PC-3 (cell line): ENCODE measurements at regions not wholly inside any gene's neighbourhood (a gene's known extent, or its start where the extent isn't known, plus 50 kb on each side); places are given as distances from the start of the nearest gene placed in this dataset.

ENCODE experiments used
- ATAC-seq: fragments of 200-7000 bp; cut with Tn5 transposase; 2 replicates; pipeline ENCODE4 v1.9.1; 2020; ENCODE audit warnings: mild to moderate bottlenecking, moderate library complexity
- BruUV-seq: library from RNA; stranded (reverse); fragments of 400-500 nt; replicated peaks from 2 replicates; lab custom pipeline; 2021; lab: Mats Ljungman, UMichigan
- CTCF ChIA-PET: fragments of 300-600 bp; sonication (Branson Sonifier 250); formaldehyde crosslinking; loops from one replicate; lab custom pipeline; 2022; ENCODE audit warnings: antibody characterized with exemption; lab: Charles Lee
- POLR2A ChIA-PET: fragments of 300-600 bp; sonication (Branson Sonifier 250); formaldehyde crosslinking; loops from one replicate; lab custom pipeline; 2022; ENCODE audit warnings: antibody characterized with exemption; ENCODE audit not compliant: unreplicated experiment; lab: Charles Lee
- DNase-seq: peaks from one replicate; pipeline ENCODE4 v3.0.0-alpha.2; 2015
- H2AFZ ChIP-seq: fragments of 300-600 bp; sonication (generic); 2 replicates; pipeline ENCODE4 v1.6.0; 2016; ENCODE audit warnings: antibody characterized with exemption, low read length
- H3F3A ChIP-seq: fragments of 300-600 bp; sonication (generic); one replicate; pipeline ENCODE4 v1.6.0; 2017; ENCODE audit warnings: antibody characterized with exemption, low read length, control low read depth, mild to moderate bottlenecking; ENCODE audit not compliant: unreplicated experiment
- H3K27ac ChIP-seq: fragments of 300-600 bp; sonication (generic); 2 replicates; pipeline ENCODE4 v1.5.1; 2016; ENCODE audit warnings: mild to moderate bottlenecking, low read length
- H3K27me3 ChIP-seq: fragments of 300-600 bp; sonication (generic); 2 replicates; pipeline ENCODE4 v1.6.1; 2016; ENCODE audit warnings: low read length, mixed read lengths
- H3K36me3 ChIP-seq: fragments of 300-600 bp; sonication (generic); 2 replicates; pipeline ENCODE4 v1.6.1; 2016; ENCODE audit warnings: low read depth, mixed run types, low read length, mixed read lengths
- H3K4me1 ChIP-seq: fragments of 300-600 bp; sonication (generic); 2 replicates; pipeline ENCODE4 v1.5.1; 2016; ENCODE audit warnings: low read length; ENCODE audit not compliant: insufficient read depth
- H3K4me2 ChIP-seq: fragments of 300-600 bp; sonication (generic); 2 replicates; pipeline ENCODE4 v1.6.0; 2016; ENCODE audit warnings: low read length
- H3K4me3 ChIP-seq: fragments of 300-600 bp; sonication (generic); 2 replicates; pipeline ENCODE4 v1.5.1; 2016; ENCODE audit warnings: mild to moderate bottlenecking, low read length, mixed read lengths
- H3K79me2 ChIP-seq: fragments of 300-600 bp; sonication (generic); 2 replicates; pipeline ENCODE4 v1.6.1; 2017; ENCODE audit warnings: low read length, mixed read lengths
- H3K9ac ChIP-seq: fragments of 300-600 bp; sonication (generic); 2 replicates; pipeline ENCODE4 v1.6.0; 2016; ENCODE audit warnings: mild to moderate bottlenecking, low read length
- H3K9me2 ChIP-seq: fragments of 300-600 bp; sonication (generic); replicated peaks from 2 replicates; pipeline ENCODE4 v1.6.1; 2016; ENCODE audit warnings: mixed run types, low read length, mixed read lengths
- H3K9me3 ChIP-seq: fragments of 300-600 bp; sonication (generic); 2 replicates; pipeline ENCODE4 v1.6.1; 2016; ENCODE audit warnings: low read length, mixed read lengths
- H4K20me1 ChIP-seq: fragments of 300-600 bp; sonication (generic); 2 replicates; pipeline ENCODE4 v1.6.1; 2016; ENCODE audit warnings: low read length, mixed read lengths
- EZH2 ChIP-seq: fragments of 300-600 bp; sonication (generic); IDR thresholded peaks from one replicate; pipeline ENCODE4 v1.6.1; 2017; ENCODE audit warnings: antibody characterized with exemption, mild to moderate bottlenecking, low read length; ENCODE audit not compliant: unreplicated experiment
- EZH2phosphoT487 ChIP-seq: fragments of 300-600 bp; sonication (generic); IDR thresholded peaks from 2 replicates; pipeline ENCODE4 v1.6.1; 2018; ENCODE audit warnings: mild to moderate bottlenecking, antibody characterized with exemption, low read length, borderline replicate concordance
- intact Hi-C: fragments of 100-400 bp; cut with micrococcal nuclease; formaldehyde crosslinking; loops from 2 replicates; pipeline ENCODE4 v1.9.0; 2023
- TF ChIP-seq, protein P1 (sequence below): fragments of 300-600 bp; sonication (generic); conservative IDR thresholded peaks from 2 replicates; pipeline ENCODE4 v1.5.1; 2017; ENCODE audit warnings: antibody characterized with exemption, low read depth, mild to moderate bottlenecking, low read length

DNA sequence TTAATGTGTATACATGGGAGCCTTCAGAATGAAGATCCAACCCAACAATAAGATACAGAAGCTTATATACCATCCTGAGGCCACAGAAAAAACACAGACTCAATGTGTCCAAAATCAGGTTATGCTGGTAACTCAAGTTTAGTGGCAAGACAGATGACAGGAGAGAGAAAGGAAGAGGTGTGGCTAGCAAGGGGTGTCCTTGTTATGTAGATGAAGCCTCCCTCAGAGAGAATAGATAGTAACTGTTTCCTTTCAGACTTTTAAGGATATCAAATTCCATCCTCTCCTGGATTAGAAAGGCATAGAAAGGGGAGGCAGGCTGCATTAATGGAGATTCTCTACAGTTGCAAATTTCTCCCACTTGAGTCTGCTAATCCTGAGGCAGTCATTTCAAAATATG lies 447.4 kb downstream of the GABRB3 start:
- H3K27ac ChIP-seq, result no peak overlapping the region
- H3K4me3 ChIP-seq, result no peak overlapping the region
- ChIA-PET CTCF (no interaction called here), POLR2A (no interaction called here)
- no peaks in the 10 kb centered on the region for H3K36me3 ChIP-seq
- H3K9me2 ChIP-seq, result no peaks in the 10 kb centered on the region
- no peak overlapping the region for H2AFZ ChIP-seq
- H3F3A ChIP-seq, result no peaks in the 10 kb centered on the region
- TF ChIP-seq EZH2phosphoT487 (no peak), EZH2 (no peak)
- BruUV-seq, result no TSS peak
- H4K20me1 ChIP-seq, result no peaks in the 10 kb centered on the region
- 0 out of 2 replicates have a peak, but pooled peaks cover 6% of the 10 kb centered on the region for H3K9me3 ChIP-seq
- ATAC-seq (no peak), DNase-seq (no peak)
- no peaks in the 10 kb centered on the region for H3K79me2 ChIP-seq
- intact Hi-C loops, result no loop called here
- no peaks in the 10 kb centered on the region for H3K4me1 ChIP-seq
- no peak overlapping the region for H3K4me2 ChIP-seq
- H3K27me3 ChIP-seq, result no peaks in the 10 kb centered on the region
- H3K9ac ChIP-seq, result no peak overlapping the region

DNA sequence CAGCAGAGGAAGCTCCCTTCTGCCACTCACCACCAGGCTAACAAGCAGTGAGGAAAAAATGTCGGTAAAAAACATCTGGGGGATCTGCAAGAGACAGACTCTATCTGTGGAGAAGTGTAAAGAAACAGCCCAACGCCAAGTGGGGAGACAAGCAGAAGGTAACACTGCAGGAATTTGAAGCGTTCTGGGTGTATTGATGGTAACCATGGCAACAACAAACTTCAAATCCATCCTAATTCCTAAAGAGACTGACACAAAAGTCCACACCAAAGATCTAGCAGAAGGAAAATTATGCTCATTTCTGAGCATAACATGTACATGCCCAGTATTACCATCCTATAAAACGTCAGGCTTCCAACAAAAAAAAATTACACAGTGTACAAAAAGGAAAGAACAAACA lies 449.3 kb downstream of the GABRB3 start:
- no peak for DNase-seq
- intact Hi-C loops, result no loop called here
- no peaks in the 10 kb centered on the region for H3F3A ChIP-seq
- H3K79me2 ChIP-seq, result no peaks in the 10 kb centered on the region
- H3K9ac ChIP-seq, result no peak overlapping the region
- ChIA-PET CTCF (no interaction called here), POLR2A (no interaction called here)
- no peak overlapping the region for H3K27ac ChIP-seq
- TF ChIP-seq, protein P1, sequence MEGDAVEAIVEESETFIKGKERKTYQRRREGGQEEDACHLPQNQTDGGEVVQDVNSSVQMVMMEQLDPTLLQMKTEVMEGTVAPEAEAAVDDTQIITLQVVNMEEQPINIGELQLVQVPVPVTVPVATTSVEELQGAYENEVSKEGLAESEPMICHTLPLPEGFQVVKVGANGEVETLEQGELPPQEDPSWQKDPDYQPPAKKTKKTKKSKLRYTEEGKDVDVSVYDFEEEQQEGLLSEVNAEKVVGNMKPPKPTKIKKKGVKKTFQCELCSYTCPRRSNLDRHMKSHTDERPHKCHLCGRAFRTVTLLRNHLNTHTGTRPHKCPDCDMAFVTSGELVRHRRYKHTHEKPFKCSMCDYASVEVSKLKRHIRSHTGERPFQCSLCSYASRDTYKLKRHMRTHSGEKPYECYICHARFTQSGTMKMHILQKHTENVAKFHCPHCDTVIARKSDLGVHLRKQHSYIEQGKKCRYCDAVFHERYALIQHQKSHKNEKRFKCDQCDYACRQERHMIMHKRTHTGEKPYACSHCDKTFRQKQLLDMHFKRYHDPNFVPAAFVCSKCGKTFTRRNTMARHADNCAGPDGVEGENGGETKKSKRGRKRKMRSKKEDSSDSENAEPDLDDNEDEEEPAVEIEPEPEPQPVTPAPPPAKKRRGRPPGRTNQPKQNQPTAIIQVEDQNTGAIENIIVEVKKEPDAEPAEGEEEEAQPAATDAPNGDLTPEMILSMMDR, result no peak
- TF ChIP-seq EZH2, result no peak
- no peak for TF ChIP-seq EZH2phosphoT487
- H3K9me2 ChIP-seq, result no peaks in the 10 kb centered on the region
- no peak overlapping the region for H3K4me3 ChIP-seq
- no peaks in the 10 kb centered on the region for H3K27me3 ChIP-seq
- H3K36me3 ChIP-seq, result no peaks in the 10 kb centered on the region
- no peak for ATAC-seq
- no peaks in the 10 kb centered on the region for H4K20me1 ChIP-seq
- H3K9me3 ChIP-seq, result 0 out of 2 replicates have a peak, but pooled peaks cover 6% of the 10 kb centered on the region
- no peaks in the 10 kb centered on the region for H3K4me1 ChIP-seq
- H2AFZ ChIP-seq, result no peak overlapping the region
- no peak overlapping the region for H3K4me2 ChIP-seq
- BruUV-seq, result no TSS peak

DNA sequence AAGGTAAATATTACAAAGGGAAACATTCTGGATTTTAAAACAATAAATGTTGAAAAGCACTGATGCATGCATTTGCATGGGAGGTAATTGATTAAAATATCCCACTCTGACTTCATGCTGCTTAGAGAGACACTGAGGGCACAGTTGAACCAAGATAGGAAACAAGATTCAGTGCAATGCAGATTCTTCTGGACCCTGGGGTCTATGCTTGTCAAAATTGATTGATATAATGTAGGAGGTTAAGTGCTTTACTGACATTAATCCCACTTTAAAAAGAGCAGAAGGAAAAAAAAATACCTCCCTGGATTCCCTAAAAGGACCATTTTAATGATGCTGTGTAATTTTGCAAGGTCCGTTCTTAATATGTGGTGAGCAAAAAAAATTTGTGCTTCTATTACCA lies 454.2 kb downstream of the GABRB3 start:
- no TSS peak for BruUV-seq
- CTCF ChIA-PET, result no interaction called here
- Histone ChIP-seq H3K4me2 (no peak overlapping the region), H3K9me2 (no peaks in the 10 kb centered on the region), H3K79me2 (no peaks in the 10 kb centered on the region), H3K4me1 (no peaks in the 10 kb centered on the region), H3K27ac (no peak overlapping the region), H3K9me3 (peaks cover 4% of the 10 kb centered on the region; the same call in 1 of the 2 replicates), H3K27me3 (no peaks in the 10 kb centered on the region), H3K4me3 (no peak overlapping the region), H3K36me3 (no peaks in the 10 kb centered on the region), H2AFZ (no peak overlapping the region), H3K9ac (no peak overlapping the region), H3F3A (no peaks in the 10 kb centered on the region), H4K20me1 (no peaks in the 10 kb centered on the region)
- DNase-seq (no peak), ATAC-seq (no peak)
- POLR2A ChIA-PET, result no interaction called here
- TF ChIP-seq, protein P1, result no peak
- TF ChIP-seq EZH2phosphoT487 (no peak), EZH2 (no peak)
- intact Hi-C loops, result no loop called here
